Myocyte (in vitro differentiated cells): ENCODE measurements at regions not wholly inside any gene's neighbourhood (a gene's known extent, or its start where the extent isn't known, plus 50 kb on each side); places are given as distances from the start of the nearest gene placed in this dataset.

Experiments
- DNase-seq: peaks from one replicate; pipeline ENCODE4 v3.0.0-alpha.2; 2012; ENCODE audit warnings: low read depth

DNA sequence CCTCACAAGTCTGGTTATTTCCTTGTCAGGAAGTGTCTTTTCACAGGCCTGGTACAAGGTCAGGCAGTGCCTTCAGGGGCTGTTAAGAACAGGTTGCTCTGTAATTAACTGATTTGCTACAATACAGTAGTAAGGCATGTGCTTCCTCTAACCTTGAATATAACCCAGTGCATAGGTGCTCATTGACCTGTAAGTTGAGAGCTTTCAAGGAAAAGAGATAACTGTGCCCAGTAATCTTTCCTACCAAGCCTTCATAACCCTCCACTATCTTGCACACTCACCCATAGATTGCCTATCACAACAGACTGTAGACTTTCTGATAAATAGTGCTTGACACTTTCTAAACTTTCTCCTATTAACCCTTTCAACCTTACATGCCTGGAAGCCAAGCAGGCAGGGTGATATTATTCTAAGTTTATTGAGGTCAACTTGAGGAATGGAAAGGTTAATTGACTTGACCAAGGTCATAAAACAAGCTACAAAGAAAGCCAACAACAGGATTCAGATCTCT is 148.1 kb downstream of the PPARGC1A start:
- DNase-seq: no peak

DNA sequence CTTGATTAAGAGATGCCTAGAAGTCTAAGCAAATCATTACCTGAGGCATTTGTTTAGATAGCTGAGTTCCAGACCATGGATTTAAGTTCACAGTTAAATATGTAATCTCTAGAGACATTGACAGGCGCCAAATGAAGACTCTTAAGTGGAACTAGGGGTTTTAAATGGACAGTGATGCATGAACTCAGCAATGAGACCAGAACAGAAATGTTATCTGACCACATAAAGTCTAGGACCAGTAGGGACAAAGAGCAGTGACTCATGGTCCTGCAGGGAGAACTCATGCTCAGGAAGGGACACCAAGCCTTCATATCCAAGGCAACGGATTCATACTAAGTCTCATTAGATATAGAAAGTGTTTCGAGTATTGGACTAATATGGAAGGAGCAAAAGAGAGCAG is 152.3 kb downstream of the PPARGC1A start:
- DNase-seq: peak; percentile 69

DNA sequence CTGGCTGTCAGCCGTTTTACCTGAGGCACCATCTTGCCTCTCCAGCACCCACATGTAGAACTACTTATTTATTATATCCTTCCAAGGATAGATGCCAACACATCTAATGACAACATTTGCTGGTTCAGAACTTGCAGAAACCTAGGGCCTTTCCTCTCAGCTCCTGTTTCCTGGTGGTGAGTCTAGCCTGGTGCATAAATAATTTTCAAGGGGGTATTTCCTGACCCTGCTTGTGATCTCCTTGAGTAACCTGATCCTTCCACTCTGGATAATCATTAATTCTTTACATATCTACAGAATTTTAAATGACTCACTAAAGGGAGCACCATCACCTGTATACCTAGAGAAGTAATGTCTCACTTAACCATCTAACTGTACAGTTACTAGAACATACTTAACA is 153.4 kb downstream of the PPARGC1A start:
- DNase-seq: no peak

DNA sequence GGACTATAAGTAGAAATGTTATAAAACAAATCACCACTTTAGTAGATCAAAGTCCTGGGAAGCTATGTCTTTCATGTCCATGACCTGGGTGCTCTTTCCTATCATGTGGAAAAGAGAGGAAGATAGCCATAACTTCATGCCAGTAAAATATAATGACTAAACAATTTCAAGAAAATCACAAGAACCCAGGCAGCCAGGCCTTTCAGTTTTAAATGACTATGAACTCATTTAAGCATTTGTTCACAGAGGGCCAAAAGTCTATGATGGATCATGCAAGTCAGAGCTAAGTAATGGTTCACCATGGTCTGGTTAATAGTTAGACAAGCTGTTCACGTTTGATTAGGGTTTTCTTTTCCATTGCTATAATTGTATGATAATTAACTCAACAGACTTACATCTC is 155.8 kb downstream of the PPARGC1A start:
- no peak for DNase-seq

DNA sequence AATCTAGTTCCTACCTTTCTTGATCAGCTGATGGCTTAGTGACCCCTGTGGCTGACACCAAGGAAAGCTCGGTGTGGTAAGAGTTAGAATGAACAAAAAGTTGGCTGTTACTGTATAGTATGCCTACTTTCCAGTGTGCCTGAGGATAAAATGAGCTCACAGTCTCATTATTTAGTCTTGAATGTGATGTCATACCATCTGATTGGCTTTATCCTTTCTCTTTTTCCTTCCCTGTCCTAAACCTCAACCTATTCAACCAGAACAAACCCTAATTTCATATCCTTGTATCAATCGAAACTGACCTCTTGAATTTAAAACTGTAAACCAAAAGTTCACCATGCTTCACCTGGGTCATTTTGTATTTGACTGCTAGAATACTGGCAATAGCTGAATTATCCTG is 156.4 kb downstream of the PPARGC1A start:
- no peak for DNase-seq

DNA sequence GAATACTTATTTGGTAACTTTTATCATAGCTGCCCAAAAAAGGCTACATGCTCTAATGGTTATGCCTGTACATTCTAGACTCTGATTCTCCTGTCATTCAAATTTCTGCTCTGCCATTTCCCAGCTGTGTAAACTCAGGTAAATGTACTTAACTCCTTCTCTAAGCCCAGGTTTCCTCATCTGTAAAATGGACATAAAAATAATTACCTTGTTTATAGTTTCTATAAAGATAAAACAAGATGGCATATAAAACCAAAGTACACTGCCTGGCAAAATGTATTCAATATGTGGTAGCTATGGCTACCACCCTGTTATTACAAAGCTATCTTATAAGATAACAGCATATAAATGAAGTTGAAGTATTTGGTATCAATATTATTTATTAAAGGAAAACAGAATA is 158.8 kb downstream of the PPARGC1A start:
- no peak for DNase-seq

DNA sequence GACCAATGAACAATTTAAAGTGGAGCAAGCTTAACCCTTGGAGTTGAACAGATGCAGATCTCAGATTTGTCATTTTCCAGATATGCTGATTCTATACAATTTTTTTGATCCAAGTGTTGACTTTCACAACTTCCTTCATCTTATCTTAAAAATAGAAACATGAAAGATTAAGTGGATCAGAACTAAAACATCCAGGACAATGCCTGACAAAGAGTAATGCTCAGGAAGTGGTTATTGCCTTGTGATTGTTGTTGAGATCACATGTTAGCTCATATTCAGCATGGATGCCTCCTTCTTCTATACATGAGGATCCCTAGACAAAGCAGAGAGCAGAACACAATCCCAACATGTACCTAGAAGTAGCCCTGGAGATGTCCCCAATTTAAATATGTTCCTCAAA is 160.9 kb downstream of the PPARGC1A start:
- no peak for DNase-seq

DNA sequence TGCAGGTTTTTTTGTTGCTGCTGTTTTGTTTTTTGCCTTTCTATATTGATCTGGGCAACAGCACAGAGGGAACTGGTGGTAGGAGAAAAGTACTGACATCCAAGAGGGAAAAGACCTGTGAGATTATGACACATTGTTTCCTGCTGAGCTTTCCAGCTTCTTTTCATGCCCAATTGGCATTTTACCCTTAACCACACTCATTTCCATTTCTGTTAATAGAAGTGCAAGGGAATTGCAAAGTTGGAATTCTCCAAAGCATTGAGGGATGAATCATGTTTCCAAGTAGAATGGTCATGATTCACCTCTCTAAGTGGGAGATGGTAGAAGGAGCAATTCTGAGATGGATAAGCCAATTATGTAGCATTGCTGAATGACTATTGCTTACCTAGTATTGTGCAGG is 161.5 kb downstream of the PPARGC1A start:
- peak; percentile 96 for DNase-seq

DNA sequence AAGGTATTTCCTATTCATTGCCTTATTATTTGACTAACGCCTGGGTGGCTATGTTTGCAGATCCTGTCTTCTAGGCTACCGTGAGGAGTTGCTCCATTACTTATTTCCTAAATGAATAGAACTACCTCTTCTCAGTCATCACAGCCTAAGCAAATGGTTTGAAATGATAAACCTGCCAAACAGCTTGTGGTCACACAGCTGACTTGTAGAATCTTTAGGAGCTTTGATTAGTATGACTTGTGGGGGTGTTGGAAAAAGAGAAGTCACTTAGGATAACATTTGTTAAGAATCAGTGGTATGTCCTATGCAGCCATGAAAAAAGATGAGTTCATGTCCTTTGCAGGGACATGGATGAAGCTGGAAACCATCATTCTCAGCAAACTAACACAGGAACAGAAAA is 169.3 kb downstream of the PPARGC1A start:
- DNase-seq: peak; percentile 47

DNA sequence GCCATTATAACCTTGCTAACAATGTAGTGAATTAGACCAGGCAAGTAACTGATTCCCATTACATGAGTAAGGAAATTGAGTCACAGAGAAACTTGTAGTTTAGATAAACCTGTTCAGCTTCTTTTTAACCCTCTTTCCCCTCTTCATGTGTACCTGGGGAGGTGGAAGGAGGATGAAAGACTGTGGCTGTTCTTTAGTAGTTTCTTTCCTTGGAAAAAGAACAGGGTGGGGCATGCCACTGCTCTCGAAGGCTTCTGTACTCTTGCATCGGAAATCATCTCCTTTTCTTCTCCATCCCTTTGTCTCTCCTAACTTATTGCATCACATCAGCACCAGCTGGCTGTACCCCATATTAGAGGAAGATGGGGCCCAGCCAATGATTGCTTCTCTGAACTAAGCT is 171.4 kb downstream of the PPARGC1A start:
- no peak for DNase-seq

DNA sequence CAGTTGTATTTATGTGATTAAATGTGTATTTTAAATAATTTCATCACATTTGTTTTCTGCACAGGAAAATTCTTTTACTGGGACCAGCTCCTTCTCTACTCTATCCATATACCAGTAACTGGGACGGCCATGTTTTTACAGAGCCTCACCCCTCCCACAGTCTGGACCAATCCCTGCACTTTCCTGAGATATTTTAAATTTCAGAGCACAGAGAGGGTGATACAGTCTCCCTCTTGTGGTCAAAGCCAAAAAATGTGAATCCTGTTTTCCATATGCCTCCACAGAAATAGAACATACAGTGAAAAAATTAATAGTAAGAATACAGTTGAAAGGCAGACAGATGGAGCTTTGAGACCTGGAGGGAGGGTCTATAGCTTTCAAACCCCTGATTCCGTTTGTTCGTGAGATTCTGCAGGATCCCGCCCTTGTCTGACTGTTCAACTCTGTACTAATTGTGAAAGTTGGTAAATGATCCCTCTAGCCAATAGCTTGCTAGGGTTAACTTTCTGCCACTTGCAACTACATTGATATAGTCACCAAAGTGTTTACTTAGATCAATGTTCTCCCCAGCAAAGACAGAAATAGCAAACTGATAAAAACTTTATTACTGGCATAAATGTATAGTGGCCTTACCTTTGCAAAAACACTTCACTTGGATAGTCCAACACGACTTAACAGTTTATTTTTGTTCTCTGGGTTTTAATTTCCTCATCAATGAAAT is 172.2 kb downstream of the PPARGC1A start:
- peak; percentile 30 for DNase-seq

DNA sequence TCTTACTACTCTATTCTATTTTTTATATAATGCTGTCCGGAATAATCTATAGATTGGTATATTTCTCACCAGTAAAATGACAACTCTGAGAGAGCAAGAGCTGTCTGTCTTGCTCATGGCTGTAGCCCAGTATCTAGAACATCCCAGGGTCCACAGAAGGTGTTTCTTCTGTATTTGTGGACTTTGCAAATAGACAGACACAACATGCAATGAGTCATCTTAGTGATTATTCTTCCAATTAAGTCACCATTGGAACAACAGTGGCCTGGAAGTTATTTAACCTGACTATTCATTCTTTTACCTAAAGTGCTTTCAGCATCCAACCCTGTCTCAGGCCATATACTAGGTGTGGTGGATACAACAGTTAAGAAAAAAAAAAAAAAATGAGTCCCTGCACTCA is 179.5 kb downstream of the PPARGC1A start:
- DNase-seq: no peak

DNA sequence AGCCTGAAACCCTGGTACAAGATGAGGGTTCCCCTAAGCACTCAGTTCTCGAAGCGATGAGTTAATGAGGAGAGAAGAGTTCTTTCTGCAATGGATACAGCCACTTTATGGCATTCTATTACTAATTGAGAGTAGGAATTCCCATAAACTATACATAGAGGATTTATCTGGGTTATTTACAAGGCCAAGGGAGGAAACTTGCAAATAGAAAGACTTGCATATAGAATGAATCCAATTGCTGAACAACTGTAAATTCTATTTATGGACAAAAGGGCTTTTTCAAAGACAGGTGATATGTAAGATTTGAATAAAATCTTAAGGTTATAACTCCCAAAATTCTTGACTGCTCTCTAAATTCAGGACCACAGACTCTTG is 182.2 kb downstream of the PPARGC1A start:
- DNase-seq: no peak

DNA sequence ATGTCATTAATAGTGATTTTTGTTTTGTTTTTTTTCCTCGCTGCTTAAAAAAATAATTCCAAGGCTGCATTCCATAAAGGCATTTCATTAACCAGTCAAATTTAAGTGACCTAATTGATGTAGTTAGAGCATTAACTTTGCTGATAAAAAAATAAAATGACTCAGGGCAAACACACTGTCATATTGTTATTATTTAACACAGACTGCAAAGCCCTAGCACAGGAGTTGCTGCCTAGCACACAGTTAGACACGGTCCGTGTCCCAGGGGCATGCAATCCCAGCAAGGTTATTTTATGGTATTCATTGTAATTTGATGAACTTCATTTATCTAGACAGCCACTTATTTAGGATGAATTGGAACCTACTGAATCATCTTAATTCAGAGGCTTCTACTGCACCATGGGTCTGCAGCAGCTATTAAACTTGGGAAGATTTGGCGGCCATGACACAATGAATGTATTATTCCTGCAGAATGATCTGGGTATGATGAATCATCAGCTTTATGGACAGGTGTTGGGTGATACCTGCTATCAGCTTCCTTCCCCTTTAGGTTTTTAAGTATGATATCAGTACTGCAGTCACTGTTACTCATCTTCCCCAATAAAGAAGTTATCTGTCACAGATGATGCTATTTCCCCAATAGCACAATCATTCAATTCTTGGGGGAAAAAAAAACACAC is 182.7 kb downstream of the PPARGC1A start:
- no peak for DNase-seq

DNA sequence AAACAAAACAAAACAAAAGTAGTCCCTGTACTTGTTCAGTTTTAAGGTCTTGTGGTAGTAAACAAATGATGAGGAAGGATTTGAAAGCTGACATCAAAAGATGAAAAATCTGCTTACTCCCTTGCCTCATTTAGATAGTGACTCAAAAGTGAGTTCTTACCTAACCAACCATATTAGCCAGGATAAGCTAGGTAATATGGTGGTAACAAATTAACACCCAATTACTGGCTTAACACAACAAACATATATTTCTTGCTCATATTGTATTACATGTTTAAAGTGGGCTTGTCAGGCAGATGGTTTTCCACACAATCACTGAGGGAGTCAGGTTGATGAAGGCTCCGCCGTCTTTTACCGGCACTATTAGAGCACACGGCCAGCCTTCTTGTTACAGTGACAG is 189.7 kb downstream of the PPARGC1A start:
- no peak for DNase-seq

DNA sequence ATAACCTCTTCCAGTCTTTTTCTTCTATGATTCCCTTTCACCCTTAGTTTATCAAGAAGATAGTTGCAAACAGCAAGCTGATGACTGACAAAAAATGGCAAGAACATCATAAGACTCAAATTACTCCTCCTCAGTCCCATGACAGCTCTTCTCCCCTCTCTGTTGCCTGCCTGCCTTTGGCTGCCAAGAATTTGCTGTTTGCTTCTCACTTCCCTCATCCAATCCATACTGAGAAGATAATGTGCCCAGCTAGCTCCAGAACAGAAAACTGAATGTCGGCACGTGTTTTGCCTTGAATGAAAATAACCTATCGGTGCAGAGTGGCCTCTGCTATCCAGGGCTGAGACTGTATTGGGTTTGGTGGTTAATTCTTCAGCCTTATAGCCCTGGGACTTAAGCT is 192.1 kb downstream of the PPARGC1A start:
- DNase-seq: no peak

DNA sequence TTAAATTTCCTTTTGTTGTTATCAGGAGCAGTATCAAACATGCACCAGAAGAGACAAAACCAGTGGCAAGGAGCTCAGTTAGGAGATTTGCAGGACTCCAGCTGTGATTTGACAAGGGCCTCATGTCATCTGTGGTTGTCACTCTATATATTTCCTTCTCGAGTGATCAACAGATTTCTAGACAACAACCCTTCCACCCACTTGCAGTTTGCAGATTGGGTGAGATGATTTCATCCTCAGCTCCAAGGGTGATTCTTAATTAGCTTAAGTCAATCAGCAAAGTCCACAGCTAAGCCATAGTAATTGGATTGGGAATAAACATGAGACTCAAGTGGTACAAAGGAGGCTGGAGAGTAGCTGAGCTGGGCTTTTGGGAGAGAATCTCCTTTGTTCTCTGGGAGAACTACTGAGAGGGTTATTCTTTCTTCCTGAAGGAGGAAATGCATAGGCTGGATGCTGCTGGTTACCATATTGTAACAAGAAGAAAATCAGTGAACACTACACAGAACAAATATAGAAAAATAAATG is 192.8 kb downstream of the PPARGC1A start:
- DNase-seq: no peak

DNA sequence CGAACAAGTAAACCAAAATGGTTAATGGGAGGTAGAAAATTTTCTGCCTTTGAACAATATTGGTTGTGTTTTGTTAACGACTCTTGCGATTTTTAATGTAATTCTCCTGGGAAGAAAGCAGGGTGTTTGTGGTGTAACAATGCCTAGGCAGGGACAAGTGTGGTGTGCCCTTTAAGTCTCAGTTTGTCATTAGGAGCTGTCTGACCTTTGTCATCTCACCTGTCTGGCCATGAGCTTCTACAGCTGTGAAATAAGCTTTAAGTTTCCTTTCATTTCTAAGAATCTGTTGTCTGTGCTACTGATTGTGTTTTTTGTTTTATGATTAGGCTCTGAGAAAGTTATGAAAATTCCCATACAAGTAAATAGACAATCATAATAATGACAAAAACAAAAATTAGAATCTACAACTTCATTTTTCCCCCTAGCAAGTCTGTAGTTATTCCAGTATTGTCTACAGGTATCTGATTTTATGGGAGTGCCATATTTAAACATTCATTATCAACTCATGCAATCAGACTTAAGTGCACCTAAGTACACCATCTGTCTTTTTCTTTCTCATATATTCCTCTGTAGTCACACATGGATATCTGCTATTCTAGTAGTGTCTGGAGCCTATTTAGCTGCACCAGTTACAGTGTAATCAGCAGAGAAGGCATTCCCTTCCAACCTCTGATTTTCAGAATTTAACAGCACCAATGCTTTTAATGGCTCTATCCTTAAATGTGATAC is 203.5 kb downstream of the PPARGC1A start:
- DNase-seq: no peak

DNA sequence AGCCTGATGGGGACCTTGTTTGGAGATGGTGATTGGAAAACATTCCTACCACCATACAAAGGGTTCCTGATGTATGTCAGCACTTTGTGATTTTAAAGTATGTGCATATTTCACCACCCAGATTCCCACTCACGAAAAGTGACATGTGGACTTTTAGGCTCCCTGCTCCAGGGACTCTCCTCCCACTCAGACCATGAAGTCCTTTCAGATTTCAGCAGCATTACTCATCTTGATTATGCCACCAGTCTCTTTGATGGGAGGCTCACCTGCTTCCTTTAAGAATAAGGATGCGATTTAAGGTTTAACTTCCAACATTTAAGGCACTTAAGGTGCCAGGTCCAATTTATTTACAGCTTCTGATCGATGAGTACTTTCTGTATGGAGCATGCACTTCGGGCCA is 204.4 kb downstream of the PPARGC1A start:
- DNase-seq: no peak

DNA sequence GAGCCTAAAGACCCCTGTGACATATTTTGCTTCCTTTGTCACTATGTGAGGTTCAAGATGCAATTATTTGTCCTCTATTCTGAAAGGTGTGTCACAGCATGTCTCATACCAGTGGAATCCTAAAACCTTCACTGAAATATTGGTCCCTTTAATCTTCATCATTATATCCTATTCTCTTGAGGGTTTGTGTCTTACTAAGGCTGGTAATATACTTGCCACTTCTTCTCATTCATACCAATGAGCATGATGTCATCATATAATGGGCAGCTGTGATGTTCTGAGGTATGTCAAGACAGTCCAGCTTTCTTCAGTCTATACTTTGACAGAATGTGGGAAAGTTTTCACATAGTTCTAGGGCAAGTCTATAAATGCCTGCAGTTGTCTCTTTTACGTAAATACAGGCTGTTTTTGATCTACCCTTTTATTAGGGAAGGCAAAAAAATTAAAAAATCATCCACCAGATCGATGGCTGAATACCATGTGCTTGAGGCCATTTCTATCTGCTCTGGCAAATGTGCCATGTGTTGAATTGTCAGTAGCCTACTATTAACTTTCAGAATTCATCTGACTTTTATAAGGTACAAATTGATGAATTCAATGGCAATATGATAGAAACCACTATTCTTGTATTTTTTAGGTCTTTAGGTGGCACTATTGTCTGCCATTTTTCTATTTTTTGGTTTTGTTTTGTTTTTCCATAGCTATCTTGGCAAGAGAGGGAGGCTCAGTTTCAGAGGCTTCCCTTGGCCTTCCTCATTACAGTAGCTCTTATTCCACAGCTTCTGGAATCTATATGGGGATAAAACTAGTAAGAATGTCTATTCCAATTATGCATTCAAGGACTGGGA is 209.0 kb downstream of the PPARGC1A start:
- DNase-seq: peak; percentile 16

DNA sequence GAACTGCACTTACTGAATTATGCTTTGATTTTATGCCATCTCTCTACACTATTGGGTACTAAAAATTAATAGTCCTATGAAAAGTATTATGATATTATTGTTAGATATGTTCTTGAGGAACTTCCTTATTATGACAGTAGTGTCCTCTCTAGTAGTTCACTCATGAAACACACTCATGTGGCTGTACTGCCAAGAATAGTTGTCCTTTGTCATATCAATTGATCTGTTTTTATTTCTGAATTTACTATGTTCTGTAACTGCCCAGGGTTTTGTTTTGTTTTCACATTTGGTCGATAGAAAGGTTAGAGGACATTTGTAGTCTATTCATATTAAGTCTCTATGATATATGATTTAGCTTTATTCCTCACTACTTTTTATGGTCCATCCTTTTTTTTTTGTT is 215.2 kb downstream of the PPARGC1A start:
- no peak for DNase-seq
